GM19239 (cell line): ENCODE measurements at regions not wholly inside any gene's neighbourhood (a gene's known extent, or its start where the extent isn't known, plus 50 kb on each side); places are given as distances from the start of the nearest gene placed in this dataset.

Experiments used
- DNase-seq: peaks from one replicate; pipeline ENCODE4 v3.0.0; 2011; ENCODE audit warnings: low spot score; ENCODE audit not compliant: insufficient read length
- FAIRE-seq: peaks from 2 replicates; lab custom pipeline; 2011; peaks lifted over from hg19 to GRCh38; lab: Jason Lieb, UNC

- DNase-seq (no peak), FAIRE-seq (no peak)
These were observed 262.7 kb downstream of the HAUS1 start for GRCh38 chr18:46366751-46367376.

GRCh38 chr18:46369323-46369722, 265.1 kb downstream of the HAUS1 start:
- FAIRE-seq: no peak

DNA sequence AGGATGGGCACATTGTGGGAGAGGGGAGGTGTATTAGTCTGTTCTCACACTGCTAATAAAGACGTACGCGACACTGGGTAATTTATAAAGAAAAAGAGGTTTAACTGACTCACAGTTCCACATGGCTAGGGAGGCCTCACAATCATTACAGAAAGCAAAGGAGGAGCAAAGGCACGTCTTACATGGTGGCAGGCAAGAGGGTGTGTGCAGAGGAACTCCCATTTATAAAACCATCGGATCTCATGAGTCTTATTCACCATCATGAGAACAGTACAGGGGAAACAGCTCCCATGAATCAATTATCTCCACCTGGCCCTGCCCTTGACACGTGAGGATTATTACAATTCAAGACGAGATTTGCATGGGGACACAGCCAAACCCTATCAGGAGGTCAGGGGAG, 266.7 kb downstream of the HAUS1 start:
- DNase-seq (no peak), FAIRE-seq (no peak)

More at GRCh38 chr18:46369323-46369722, 265.1 kb downstream of the HAUS1 start:
- DNase-seq: no peak

DNA sequence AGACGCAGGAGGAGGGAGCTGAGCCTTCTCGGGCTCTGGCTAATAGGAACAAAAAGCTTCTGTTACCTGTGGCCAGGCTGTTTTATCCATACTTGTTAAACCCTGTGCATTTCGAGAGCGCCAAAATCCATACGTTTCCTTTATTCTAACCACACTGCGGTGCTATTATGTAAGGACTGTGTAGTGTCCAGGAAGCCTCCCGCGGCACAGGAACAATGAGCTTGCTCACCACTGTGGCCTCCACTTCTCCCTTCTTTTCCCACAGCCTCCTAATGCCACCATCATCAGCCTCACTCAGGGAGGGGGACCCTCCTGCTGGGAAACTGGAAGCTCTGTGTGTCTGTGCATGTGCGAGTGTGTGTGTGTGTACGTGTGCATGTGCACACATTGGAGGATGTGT, 268.5 kb downstream of the HAUS1 start:
- FAIRE-seq: no peak
- no peak for DNase-seq

DNA sequence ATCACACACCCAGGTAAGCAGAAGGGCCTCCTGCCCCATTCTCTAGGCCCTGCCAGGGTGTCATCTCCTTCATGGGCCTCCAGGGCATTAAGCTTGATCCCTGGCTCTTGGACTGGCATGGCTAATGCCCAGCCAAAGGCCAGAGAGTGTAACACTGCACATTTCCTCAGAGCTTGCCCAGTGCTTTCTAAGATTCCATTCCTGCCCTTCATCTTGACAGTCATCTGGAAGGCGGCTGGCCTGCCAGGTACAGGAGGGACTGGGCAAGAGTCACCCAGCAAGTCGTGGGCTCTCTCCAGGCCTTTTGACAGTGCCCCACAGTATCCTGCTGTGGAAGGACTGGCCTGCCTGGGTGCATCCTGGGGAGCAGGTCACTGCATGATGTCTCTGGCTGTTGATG, 268.9 kb downstream of the HAUS1 start:
- FAIRE-seq (no peak), DNase-seq (no peak)

DNA sequence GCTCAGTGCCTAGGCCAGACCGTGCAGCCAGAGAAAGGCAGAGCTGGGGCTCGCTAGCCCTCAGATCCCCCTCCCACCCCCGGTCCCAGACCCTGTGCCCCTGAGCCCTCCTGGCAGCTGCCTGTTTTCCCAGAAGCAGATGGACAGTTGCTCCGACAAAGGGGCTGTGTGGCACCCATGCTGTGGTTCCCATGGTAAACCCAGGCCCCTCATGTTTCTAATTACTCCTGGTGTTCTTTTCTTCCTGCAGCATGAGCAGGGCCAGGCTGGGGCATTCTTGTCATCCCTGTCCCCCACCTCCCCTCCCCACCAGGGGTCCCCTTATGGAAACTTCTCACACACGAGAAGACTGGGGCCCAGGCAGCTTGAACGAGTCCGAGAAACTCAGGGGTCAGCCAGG, 269.6 kb downstream of the HAUS1 start:
- no peak for FAIRE-seq
- no peak for DNase-seq

GRCh38 chr18:46374850-46375249, 270.7 kb downstream of the HAUS1 start:
- no peak for DNase-seq
- FAIRE-seq: no peak

GRCh38 chr18:46377557-46377956, 273.4 kb downstream of the HAUS1 start:
- FAIRE-seq (no peak), DNase-seq (no peak)

- DNase-seq: no peak
- FAIRE-seq: no peak
These were observed 274.1 kb downstream of the HAUS1 start for GRCh38 chr18:46378126-46378863.

DNA sequence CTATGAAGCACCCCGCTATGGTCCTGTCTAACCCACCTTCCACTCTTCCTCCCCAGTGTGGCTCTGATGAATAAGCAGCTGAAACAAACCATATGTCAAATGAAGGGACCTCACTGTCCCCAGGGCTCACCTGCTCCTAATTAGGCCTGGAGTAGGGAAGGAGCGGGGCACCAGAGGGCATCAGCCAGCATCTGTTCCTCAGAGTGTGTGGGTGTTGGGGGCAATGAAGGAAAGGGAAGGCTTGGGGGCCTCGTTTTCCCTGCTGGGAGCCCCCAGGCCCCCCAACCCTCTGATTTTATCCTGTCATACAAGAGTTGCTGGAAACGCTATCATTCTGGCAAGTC, 274.7 kb downstream of the HAUS1 start:
- FAIRE-seq (no peak), DNase-seq (no peak)

- no peak for FAIRE-seq
- no peak for DNase-seq
These were observed 275.3 kb downstream of the HAUS1 start for GRCh38 chr18:46379323-46379950.

DNA sequence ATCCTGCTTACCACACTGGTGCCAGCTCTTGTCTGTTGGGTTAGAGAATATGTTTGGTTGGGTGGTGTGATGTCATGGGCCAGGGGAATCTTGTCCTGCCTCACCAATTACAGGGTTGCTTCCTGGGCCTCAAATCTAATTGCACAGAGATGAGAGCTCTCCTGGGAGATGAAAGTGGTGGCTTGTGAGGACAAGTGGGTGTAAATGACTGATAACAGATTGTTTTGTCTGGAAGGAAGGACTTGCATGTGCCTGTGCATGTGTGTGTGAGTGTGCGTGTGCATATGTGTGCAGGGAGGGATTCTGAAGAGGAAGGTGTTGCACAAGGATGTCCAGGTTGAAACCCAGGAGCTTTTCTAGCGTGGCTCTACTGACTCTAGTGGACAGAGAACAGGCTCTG, 271.9 kb downstream of the LOXHD1 start:
- FAIRE-seq: no peak

GRCh38 chr18:46386788-46387187, 270.2 kb downstream of the LOXHD1 start:
- no peak for DNase-seq
- FAIRE-seq: no peak

More for the DNA sequence above, 271.9 kb downstream of the LOXHD1 start:
- DNase-seq: no peak

DNA sequence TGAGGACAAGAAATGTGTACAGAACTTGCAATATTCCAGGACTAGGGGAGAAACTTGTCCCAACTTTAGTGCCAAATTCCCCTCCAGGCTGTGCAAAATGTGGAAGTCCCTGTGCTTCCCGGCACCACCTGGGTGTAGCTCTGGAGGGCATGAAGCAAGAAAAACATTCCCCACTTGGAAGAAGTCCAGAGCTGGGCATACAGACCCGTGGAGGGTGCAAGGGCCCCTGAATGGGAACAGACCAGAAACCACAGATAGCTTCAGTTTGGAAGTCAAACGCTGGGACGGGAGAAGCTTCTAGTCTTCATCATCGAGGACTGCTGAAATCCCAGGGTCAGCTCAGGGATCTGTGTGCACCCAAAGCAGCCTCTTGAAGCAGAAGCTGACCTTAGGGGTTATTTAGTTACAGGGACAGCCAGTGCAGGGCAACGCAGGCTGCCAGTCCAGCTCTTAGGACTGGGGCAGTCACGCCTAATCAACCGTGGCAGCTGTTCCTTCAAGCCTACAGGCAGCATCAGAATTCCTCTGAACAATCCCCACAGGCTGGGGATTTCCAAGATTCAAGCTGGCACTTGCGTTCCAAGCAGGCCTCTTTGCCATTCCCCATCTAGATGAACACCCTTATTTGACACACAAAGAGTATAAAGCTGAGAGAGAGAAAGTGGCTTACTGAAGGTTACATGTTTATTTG, 269.4 kb downstream of the LOXHD1 start:
- DNase-seq: no peak
- FAIRE-seq: no peak

- DNase-seq (no peak), FAIRE-seq (no peak)
These were observed 268.7 kb downstream of the LOXHD1 start for GRCh38 chr18:46388286-46388685.

GRCh38 chr18:46392576-46392975, 264.4 kb downstream of the LOXHD1 start:
- FAIRE-seq: no peak
- no peak for DNase-seq

DNA sequence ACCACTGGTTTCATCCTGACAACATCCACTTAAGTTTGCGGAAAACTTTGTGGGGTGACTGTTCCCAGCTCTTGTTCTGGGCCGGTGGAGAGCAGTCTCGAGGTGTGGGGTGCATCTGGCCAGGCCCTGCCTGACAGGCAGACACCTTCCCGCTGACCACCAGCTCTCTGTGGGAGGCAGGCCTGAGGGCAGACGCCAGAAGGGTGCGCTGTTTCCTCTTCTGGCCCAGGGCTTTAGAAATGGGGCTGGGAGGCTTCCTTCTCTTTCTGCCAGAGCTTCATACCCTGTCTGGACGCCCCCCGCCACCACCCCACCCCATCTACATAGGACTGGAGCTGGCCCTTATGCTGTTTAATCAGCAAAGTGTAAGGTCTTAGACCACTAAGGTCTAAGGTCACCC, 263.8 kb downstream of the LOXHD1 start:
- no peak for DNase-seq
- FAIRE-seq: no peak

DNA sequence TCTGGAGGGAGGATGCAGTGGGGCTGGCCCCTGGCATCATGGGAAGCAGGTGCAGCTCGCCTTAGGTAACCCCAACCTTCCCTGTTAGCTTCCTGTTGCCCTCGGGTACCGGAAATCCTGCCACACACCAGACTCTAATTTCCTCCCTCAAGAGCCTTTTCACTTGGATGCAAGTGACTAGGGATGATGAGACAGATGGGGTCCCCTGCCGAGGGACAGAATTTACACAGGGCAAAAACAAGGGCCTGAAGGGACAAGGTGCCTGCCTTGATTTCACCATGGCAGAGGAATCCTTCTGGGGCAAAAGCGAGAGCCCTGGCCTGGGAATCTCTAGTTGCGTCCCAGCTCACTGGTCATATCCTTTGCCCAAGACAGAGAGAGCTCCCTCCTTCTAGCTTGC, 263.1 kb downstream of the LOXHD1 start:
- no peak for DNase-seq

GRCh38 chr18:46395795-46396194, 261.2 kb downstream of the LOXHD1 start:
- no peak for FAIRE-seq
- no peak for DNase-seq

More for the DNA sequence above, 263.1 kb downstream of the LOXHD1 start:
- FAIRE-seq: no peak

- FAIRE-seq: no peak
These were observed 259.8 kb downstream of the LOXHD1 start for GRCh38 chr18:46397174-46397573.

DNA sequence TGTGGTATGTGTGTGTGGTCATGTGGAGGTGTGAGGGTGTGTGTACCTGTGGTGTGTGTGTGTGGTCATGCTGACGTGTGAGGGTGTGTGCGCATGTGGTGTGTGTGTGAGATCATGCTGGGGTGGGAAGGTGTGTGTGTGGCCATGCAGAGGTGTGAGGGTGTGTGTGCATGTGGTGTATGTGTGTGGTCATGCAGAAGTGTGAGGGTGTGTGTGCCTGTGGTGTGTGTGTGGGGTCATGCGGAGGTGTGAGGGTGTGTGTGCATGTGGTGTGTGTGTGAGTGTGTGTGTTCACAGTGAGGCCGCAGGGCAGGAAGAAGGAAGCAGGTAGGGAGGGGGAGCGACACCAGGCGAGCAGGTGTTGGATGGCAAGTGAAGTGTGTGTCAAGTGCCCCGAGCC, 259.0 kb downstream of the LOXHD1 start:
- FAIRE-seq: no peak
- no peak for DNase-seq

More at GRCh38 chr18:46397174-46397573, 259.8 kb downstream of the LOXHD1 start:
- no peak for DNase-seq
